ENCODE measurements at regions not wholly inside any gene's neighbourhood (a gene's known extent, or its start where the extent isn't known, plus 50 kb on each side); places are given as distances from the start of the nearest gene placed in this dataset.

- Histone ChIP-seq H3K9me3 (ENCODE audit: low read length) (no peaks in the 10 kb centered on the region), H3K79me2 (ENCODE audit: insufficient read depth, low read depth, low read length) (no peaks in the 10 kb centered on the region), H3K27ac (ENCODE audit: low read depth, low read length, poor library complexity, severe bottlenecking) (no peak overlapping the region), H3K36me3 (ENCODE audit: insufficient read depth, low read length) (no peaks in the 10 kb centered on the region), H3K4me3 (ENCODE audit: low read depth, low read length, poor library complexity, severe bottlenecking) (no peak overlapping the region), H2AFZ (ENCODE audit: low read length) (no peak overlapping the region), H3K4me1 (ENCODE audit: insufficient read depth, low read length, poor library complexity, severe bottlenecking) (peaks cover 7% of the 10 kb centered on the region), H3K9me2 (ENCODE audit: insufficient read depth, low read length) (no peaks in the 10 kb centered on the region), H4K20me1 (ENCODE audit: insufficient read depth, low read length) (no peaks in the 10 kb centered on the region), H3K4me2 (ENCODE audit: low read length) (no peak overlapping the region)
- POLR2A ChIA-PET: no interaction called here
- intact Hi-C loops (cut with micrococcal nuclease; ENCODE audit: unreplicated experiment): no loop called here
- CTCF ChIA-PET (ENCODE audit: unreplicated experiment): no interaction called here
- no peak for DNase-seq (ENCODE audit: low spot score)
- BruUV-seq (replicated peaks): no TSS peak
- TF ChIP-seq CTCF (conservative IDR thresholded peaks at IDR 0.05; ENCODE audit: low read length): no peak
- TF ChIP-seq EZH2phosphoT487 (IDR thresholded peaks at IDR 0.05; ENCODE audit: borderline replicate concordance, low read depth, low read length): no peak
These were observed 278.6 kb upstream of the HABP2 start for GRCh38 chr10:113274176-113274829.

DNA sequence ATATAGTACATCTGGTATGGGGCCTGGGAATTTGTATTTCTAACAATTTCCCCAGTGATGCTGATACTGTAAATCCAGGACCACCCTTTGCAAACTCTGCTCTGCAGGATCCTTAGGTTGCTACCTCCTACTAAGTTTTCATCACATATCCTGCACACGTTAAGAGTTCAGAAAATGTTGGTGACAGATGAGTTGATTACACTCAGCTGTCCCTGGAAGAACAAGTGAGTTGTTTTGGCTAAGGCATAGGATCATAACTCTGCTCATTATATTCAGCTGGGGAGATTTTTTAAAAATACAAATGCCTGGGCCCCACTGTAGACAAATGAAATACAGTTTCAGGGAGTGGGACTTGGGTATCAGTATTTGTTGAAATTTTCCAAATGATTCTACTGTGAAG is 274.6 kb upstream of the HABP2 start:
- ChIA-PET CTCF (ENCODE audit: unreplicated experiment) (no interaction called here), POLR2A (no interaction called here)
- no peaks in the 10 kb centered on the region for H3K9me2 ChIP-seq (ENCODE audit: insufficient read depth, low read length)
- TF ChIP-seq EZH2phosphoT487 (IDR thresholded peaks at IDR 0.05; ENCODE audit: borderline replicate concordance, low read depth, low read length) (no peak), CTCF (conservative IDR thresholded peaks at IDR 0.05; ENCODE audit: low read length) (no peak)
- H3K36me3 ChIP-seq (ENCODE audit: insufficient read depth, low read length): no peaks in the 10 kb centered on the region
- intact Hi-C loops (cut with micrococcal nuclease; ENCODE audit: unreplicated experiment): no loop called here
- H4K20me1 ChIP-seq (ENCODE audit: insufficient read depth, low read length): no peaks in the 10 kb centered on the region
- no peak overlapping the region for H3K27ac ChIP-seq (ENCODE audit: low read depth, low read length, poor library complexity, severe bottlenecking)
- no TSS peak for BruUV-seq (replicated peaks)
- H3K79me2 ChIP-seq (ENCODE audit: insufficient read depth, low read depth, low read length): no peaks in the 10 kb centered on the region
- H3K9me3 ChIP-seq (ENCODE audit: low read length): no peaks in the 10 kb centered on the region
- H2AFZ ChIP-seq (ENCODE audit: low read length): no peak overlapping the region
- H3K4me1 ChIP-seq (ENCODE audit: insufficient read depth, low read length, poor library complexity, severe bottlenecking): peaks cover 3% of the 10 kb centered on the region
- H3K4me2 ChIP-seq (ENCODE audit: low read length): no peak overlapping the region
- no peak for DNase-seq (ENCODE audit: low spot score)
- H3K4me3 ChIP-seq (ENCODE audit: low read depth, low read length, poor library complexity, severe bottlenecking): no peak overlapping the region

- no TSS peak for BruUV-seq (replicated peaks)
- Histone ChIP-seq H4K20me1 (ENCODE audit: insufficient read depth, low read length) (no peaks in the 10 kb centered on the region), H3K9me2 (ENCODE audit: insufficient read depth, low read length) (no peaks in the 10 kb centered on the region), H3K27ac (ENCODE audit: low read depth, low read length, poor library complexity, severe bottlenecking) (no peak overlapping the region), H3K4me2 (ENCODE audit: low read length) (no peak overlapping the region), H2AFZ (ENCODE audit: low read length) (no peak overlapping the region), H3K36me3 (ENCODE audit: insufficient read depth, low read length) (no peaks in the 10 kb centered on the region), H3K4me1 (ENCODE audit: insufficient read depth, low read length, poor library complexity, severe bottlenecking) (no peaks in the 10 kb centered on the region), H3K79me2 (ENCODE audit: insufficient read depth, low read depth, low read length) (no peaks in the 10 kb centered on the region), H3K9me3 (ENCODE audit: low read length) (no peaks in the 10 kb centered on the region), H3K4me3 (ENCODE audit: low read depth, low read length, poor library complexity, severe bottlenecking) (no peak overlapping the region)
- CTCF ChIA-PET (ENCODE audit: unreplicated experiment): no interaction called here
- intact Hi-C loops (cut with micrococcal nuclease; ENCODE audit: unreplicated experiment): no loop called here
- no peak for DNase-seq (ENCODE audit: low spot score)
- POLR2A ChIA-PET: no interaction called here
- TF ChIP-seq EZH2phosphoT487 (IDR thresholded peaks at IDR 0.05; ENCODE audit: borderline replicate concordance, low read depth, low read length) (no peak), CTCF (conservative IDR thresholded peaks at IDR 0.05; ENCODE audit: low read length) (no peak)
These were observed 274.2 kb upstream of the HABP2 start for GRCh38 chr10:113278664-113279063.
